ENCODE measurements at regions not wholly inside any gene's neighbourhood (a gene's known extent, or its start where the extent isn't known, plus 50 kb on each side); places are given as distances from the start of the nearest gene placed in this dataset.

GRCh38 chr13:50649211-50649610 is 194.3 kb downstream of the DLEU7 start:
- no peak for ATAC-seq
- TF ChIP-seq, protein P1, sequence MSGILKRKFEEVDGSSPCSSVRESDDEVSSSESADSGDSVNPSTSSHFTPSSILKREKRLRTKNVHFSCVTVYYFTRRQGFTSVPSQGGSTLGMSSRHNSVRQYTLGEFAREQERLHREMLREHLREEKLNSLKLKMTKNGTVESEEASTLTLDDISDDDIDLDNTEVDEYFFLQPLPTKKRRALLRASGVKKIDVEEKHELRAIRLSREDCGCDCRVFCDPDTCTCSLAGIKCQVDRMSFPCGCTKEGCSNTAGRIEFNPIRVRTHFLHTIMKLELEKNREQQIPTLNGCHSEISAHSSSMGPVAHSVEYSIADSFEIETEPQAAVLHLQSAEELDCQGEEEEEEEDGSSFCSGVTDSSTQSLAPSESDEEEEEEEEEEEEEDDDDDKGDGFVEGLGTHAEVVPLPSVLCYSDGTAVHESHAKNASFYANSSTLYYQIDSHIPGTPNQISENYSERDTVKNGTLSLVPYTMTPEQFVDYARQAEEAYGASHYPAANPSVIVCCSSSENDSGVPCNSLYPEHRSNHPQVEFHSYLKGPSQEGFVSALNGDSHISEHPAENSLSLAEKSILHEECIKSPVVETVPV (CRISPR knock-in tag; IDR thresholded peaks at IDR 0.05), result no peak

DNA sequence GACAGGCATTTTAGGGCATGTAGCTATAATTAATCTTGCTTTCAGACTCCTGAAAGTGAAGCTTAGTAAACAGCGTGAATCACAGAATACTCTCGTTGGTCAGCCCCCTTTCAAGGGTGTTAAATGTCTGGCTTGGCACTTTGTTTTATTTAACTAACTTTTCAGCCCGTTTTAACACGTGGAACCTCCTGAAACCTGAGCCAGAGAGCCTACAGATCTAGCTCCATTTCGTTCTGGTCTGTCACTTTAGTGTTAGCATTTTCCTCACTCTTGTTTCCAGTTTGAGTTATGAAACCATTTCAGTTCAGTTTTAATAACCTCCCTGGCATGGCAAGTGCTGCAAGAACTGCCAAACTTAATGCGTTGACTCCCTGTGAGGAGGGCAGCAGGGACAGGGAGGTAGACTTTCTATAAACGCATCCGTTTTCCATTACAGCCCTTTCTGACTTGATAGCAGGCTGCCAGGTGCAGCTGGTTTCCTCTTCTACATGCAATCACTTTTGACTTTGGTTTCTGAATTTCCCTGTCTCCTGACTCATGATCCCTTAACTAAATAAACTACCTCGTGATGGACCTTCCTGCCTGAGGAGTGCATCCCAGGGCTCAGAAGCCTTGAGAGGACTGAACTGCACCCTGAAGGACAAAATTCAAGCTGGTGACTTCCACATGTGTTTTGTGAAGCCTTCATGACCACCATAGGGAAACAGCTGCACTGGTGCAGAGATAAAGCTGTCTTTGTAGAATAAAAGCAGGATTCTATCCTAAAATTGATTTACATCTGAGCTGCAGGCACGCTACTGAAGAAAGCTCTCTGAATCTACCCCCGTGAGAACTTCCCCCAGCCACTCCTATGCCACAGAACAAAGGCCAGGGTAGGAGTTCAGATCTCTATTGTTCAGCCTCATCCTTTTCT is 192.6 kb downstream of the DLEU7 start:
- TF ChIP-seq CREB5 (CRISPR knock-in tag; IDR thresholded peaks at IDR 0.05; ENCODE audit: low read depth), result no peak
- TF ChIP-seq, protein P1 (CRISPR knock-in tag; IDR thresholded peaks at IDR 0.05), result no peak
- TF ChIP-seq ZFP30 (CRISPR knock-in tag; IDR thresholded peaks at IDR 0.05), result no peak
- TF ChIP-seq ZC3H10 (CRISPR knock-in tag; IDR thresholded peaks at IDR 0.05), result no peak
- TF ChIP-seq ZFP3 (CRISPR knock-in tag; IDR thresholded peaks at IDR 0.05), result no peak
- TF ChIP-seq ZNF70 (CRISPR knock-in tag; IDR thresholded peaks at IDR 0.05), result no peak
- TF ChIP-seq TCF4 (CRISPR knock-in tag; IDR thresholded peaks at IDR 0.05; ENCODE audit: borderline replicate concordance), result no peak
- TF ChIP-seq, protein P2, sequence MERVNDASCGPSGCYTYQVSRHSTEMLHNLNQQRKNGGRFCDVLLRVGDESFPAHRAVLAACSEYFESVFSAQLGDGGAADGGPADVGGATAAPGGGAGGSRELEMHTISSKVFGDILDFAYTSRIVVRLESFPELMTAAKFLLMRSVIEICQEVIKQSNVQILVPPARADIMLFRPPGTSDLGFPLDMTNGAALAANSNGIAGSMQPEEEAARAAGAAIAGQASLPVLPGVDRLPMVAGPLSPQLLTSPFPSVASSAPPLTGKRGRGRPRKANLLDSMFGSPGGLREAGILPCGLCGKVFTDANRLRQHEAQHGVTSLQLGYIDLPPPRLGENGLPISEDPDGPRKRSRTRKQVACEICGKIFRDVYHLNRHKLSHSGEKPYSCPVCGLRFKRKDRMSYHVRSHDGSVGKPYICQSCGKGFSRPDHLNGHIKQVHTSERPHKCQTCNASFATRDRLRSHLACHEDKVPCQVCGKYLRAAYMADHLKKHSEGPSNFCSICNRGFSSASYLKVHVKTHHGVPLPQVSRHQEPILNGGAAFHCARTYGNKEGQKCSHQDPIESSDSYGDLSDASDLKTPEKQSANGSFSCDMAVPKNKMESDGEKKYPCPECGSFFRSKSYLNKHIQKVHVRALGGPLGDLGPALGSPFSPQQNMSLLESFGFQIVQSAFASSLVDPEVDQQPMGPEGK (CRISPR knock-in tag; IDR thresholded peaks at IDR 0.05; ENCODE audit: borderline replicate concordance), result no peak
- TF ChIP-seq TSHZ2 (CRISPR knock-in tag; IDR thresholded peaks at IDR 0.05), result no peak
- TF ChIP-seq CSDC2 (CRISPR knock-in tag; IDR thresholded peaks at IDR 0.05), result no peak
- TF ChIP-seq ESRRG (CRISPR knock-in tag; IDR thresholded peaks at IDR 0.05), result no peak
- no peak for TF ChIP-seq TOX (CRISPR knock-in tag; IDR thresholded peaks at IDR 0.05; ENCODE audit: borderline replicate concordance)
- ATAC-seq, result peak; percentile 35

- TF ChIP-seq CSDC2 (CRISPR knock-in tag; IDR thresholded peaks at IDR 0.05) (no peak), SNAI2 (CRISPR knock-in tag; IDR thresholded peaks at IDR 0.05) (no peak), ZNF70 (CRISPR knock-in tag; IDR thresholded peaks at IDR 0.05) (no peak), TOX (CRISPR knock-in tag; IDR thresholded peaks at IDR 0.05; ENCODE audit: borderline replicate concordance) (no peak), ARNTL (CRISPR knock-in tag; IDR thresholded peaks at IDR 0.05; ENCODE audit: borderline replicate concordance, low read depth) (no peak), ZFP3 (CRISPR knock-in tag; IDR thresholded peaks at IDR 0.05) (no peak), ISL1 (CRISPR knock-in tag; IDR thresholded peaks at IDR 0.05) (no peak), ZC3H10 (CRISPR knock-in tag; IDR thresholded peaks at IDR 0.05) (no peak), ZNF565 (CRISPR knock-in tag; conservative IDR thresholded peaks at IDR 0.05; ENCODE audit: low read depth) (no peak), BACH2 (CRISPR knock-in tag; IDR thresholded peaks at IDR 0.05; ENCODE audit: borderline replicate concordance) (no peak), PPARA (CRISPR knock-in tag; IDR thresholded peaks at IDR 0.05; ENCODE audit: borderline replicate concordance) (no peak)
- TF ChIP-seq, protein P3, sequence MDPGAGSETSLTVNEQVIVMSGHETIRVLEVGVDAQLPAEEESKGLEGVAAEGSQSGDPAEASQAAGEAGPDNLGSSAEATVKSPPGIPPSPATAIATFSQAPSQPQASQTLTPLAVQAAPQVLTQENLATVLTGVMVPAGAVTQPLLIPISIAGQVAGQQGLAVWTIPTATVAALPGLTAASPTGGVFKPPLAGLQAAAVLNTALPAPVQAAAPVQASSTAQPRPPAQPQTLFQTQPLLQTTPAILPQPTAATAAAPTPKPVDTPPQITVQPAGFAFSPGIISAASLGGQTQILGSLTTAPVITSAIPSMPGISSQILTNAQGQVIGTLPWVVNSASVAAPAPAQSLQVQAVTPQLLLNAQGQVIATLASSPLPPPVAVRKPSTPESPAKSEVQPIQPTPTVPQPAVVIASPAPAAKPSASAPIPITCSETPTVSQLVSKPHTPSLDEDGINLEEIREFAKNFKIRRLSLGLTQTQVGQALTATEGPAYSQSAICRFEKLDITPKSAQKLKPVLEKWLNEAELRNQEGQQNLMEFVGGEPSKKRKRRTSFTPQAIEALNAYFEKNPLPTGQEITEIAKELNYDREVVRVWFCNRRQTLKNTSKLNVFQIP (CRISPR knock-in tag; IDR thresholded peaks at IDR 0.05; ENCODE audit: borderline replicate concordance, low read depth), result no peak
- no peak for ATAC-seq
Measured at GRCh38 chr13:50651922-50652321, 191.6 kb downstream of the DLEU7 start.

Data from SK-N-SH treated with all-trans-retinoic acid at 6 μM for 48 hours (cell line).